ENCODE measurements at regions not wholly inside any gene's neighbourhood (a gene's known extent, or its start where the extent isn't known, plus 50 kb on each side); places are given as distances from the start of the nearest gene placed in this dataset.

DNA sequence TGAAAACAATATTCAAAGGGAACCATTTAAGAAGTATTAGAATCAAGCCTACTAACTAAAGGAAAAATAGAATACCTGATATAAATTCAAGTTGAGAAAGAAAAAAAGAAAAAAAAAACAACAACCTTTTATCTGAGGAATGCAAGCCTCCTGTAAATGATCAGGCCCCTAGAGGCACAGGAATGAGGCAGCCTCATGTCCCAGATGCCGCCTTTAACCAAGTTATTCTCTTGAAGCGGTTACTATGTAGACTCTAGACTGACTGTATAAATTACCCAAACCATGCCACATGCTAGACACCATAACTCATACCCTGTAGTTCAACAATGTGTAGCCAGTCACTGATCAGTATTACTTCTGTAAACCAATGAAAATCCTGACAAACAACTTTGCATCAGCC lies 929.6 kb downstream of the TAF11L14 start:
- H3K9ac ChIP-seq (ENCODE audit: low read depth, low read length) = no peak overlapping the region
- BruUV-seq (replicated peaks) = no TSS peak
- no peak overlapping the region for H2BK120ac ChIP-seq (ENCODE audit: low read depth, low read length)
- in situ Hi-C loops (cut with MboI; ENCODE audit: low sequenced_read_pairs) = no loop called here
- ATAC-seq (ENCODE audit: low read depth) (no peak), DNase-seq (no peak)
- H3K18ac ChIP-seq (ENCODE audit: low read depth, low read length) = no peak overlapping the region
- no peak overlapping the region for H2AFZ ChIP-seq (replicated peaks; ENCODE audit: low read length, poor library complexity)
- no peak overlapping the region for H2AK5ac ChIP-seq (ENCODE audit: low read depth, low read length)
- dilution Hi-C loops (cut with HindIII; ENCODE audit: low sequenced_read_pairs, unreplicated experiment) = no loop called here
- H3K36me3 ChIP-seq (ENCODE audit: control insufficient read depth, insufficient read depth, low read length) = no peaks in the 10 kb centered on the region
- H2BK5ac ChIP-seq (ENCODE audit: low read depth, low read length, poor library complexity, severe bottlenecking) = no peak overlapping the region
- ChIA-PET CTCF (no interaction called here), POLR2A (ENCODE audit: unreplicated experiment) (no interaction called here)
- no peak overlapping the region for H3K27ac ChIP-seq (ENCODE audit: insufficient read depth, low read length)
- H3K56ac ChIP-seq (ENCODE audit: extremely low read depth, insufficient read depth, low read length) = no peak overlapping the region
- no peak overlapping the region for H3K23ac ChIP-seq (ENCODE audit: low read depth, low read length)
- H4K91ac ChIP-seq (ENCODE audit: insufficient read depth, low read depth, low read length) = no peak overlapping the region
- H3K4me1 ChIP-seq (ENCODE audit: control insufficient read depth, insufficient read depth, low read length) = no peaks in the 10 kb centered on the region
- H2BK20ac ChIP-seq (ENCODE audit: low read depth, low read length) = no peak overlapping the region
- H3K14ac ChIP-seq (replicated peaks; ENCODE audit: low read depth, low read length) = no peak overlapping the region
- WGBS, 2 experiments (ENCODE audit: extremely low coverage in 2 of 2, insufficient read length in 1 of 2) = 38% methylated on average over 2 of the region's 2 CpGs; no CpG with 5 or more reads in 1 of the 2 experiments
- no peak overlapping the region for H3K4me2 ChIP-seq (ENCODE audit: low read depth, low read length)
- H4K5ac ChIP-seq (ENCODE audit: low read depth, low read length) = no peak overlapping the region
- H2BK15ac ChIP-seq (ENCODE audit: low read depth, low read length) = no peak overlapping the region
- no peak for TF ChIP-seq RAD21 (IDR thresholded peaks at IDR 0.05; ENCODE audit: low read length)
- TF ChIP-seq MAZ (IDR thresholded peaks at IDR 0.05; ENCODE audit: borderline replicate concordance, low read depth, low read length) = no peak
- no peak for TF ChIP-seq CHD1 (IDR thresholded peaks at IDR 0.05; ENCODE audit: low read depth, low read length)
- H4K20me1 ChIP-seq (ENCODE audit: insufficient read depth, low read length) = no peaks in the 10 kb centered on the region
- no peak overlapping the region for H2AK9ac ChIP-seq (replicated peaks; ENCODE audit: low read depth, low read length, poor library complexity)
- H4K8ac ChIP-seq (ENCODE audit: low read depth in 2 of 2, low read length in 2 of 2) = no peak overlapping the region
- H3K9me1 ChIP-seq (ENCODE audit: insufficient read depth, low read length) = no peaks in the 10 kb centered on the region
- H3K9me3 ChIP-seq (ENCODE audit: control insufficient read depth, insufficient read depth, low read length) = peaks cover 2% of the 10 kb centered on the region; the same call in 1 of the 2 replicates
- intact Hi-C loops (cut with micrococcal nuclease) = no loop called here
- no peaks in the 10 kb centered on the region for H3K27me3 ChIP-seq (ENCODE audit: control insufficient read depth, insufficient read depth, low read length)
- H3K4ac ChIP-seq (ENCODE audit: low read depth, low read length) = no peak overlapping the region
- H3K79me1 ChIP-seq (ENCODE audit: low read depth in 1 of 2, low read length in 2 of 2) = no peaks in the 10 kb centered on the region
- no peak overlapping the region for H3K4me3 ChIP-seq (ENCODE audit: insufficient read depth, low read depth, low read length)

All from IMR-90 (cell line).